IgD-negative memory B cell (primary cell): ENCODE measurements at regions not wholly inside any gene's neighbourhood (a gene's known extent, or its start where the extent isn't known, plus 50 kb on each side); places are given as distances from the start of the nearest gene placed in this dataset.
"Not testable (repeated sequence)": the region's sequence is repeated elsewhere in the genome, so short reads cannot be mapped to it uniquely, and the experiment has no call there.

Source experiments
- H3K27ac Mint-ChIP-seq, 3 donors: one replicate each; pipeline ENCODE4 v1.8.0; 2020 to 2022; ENCODE audit warnings: mild to moderate bottlenecking in 3 of 3, mixed read lengths in 3 of 3, moderate library complexity in 1 of 3
- H3K27me3 Mint-ChIP-seq: one replicate; pipeline ENCODE4 v1.8.0; 2021; ENCODE audit warnings: mixed read lengths
- H3K36me3 Mint-ChIP-seq: one replicate; pipeline ENCODE4 v1.8.0; 2020; ENCODE audit warnings: mild to moderate bottlenecking, mixed read lengths
- H3K4me1 Mint-ChIP-seq, 3 donors: one replicate each; pipeline ENCODE4 v1.8.0; 2020 to 2022; ENCODE audit warnings: mixed read lengths in 3 of 3, mild to moderate bottlenecking in 1 of 3
- H3K4me3 Mint-ChIP-seq, 4 donors: one replicate each; pipeline ENCODE4 v1.8.0; 2020 to 2022; ENCODE audit warnings: mild to moderate bottlenecking in 4 of 4, mixed read lengths in 4 of 4, moderate library complexity in 3 of 4
- H3K9me3 Mint-ChIP-seq, 3 donors: one replicate each; pipeline ENCODE4 v1.8.0; 2020 to 2021; ENCODE audit warnings: mixed read lengths in 3 of 3, mild to moderate bottlenecking in 1 of 3

DNA sequence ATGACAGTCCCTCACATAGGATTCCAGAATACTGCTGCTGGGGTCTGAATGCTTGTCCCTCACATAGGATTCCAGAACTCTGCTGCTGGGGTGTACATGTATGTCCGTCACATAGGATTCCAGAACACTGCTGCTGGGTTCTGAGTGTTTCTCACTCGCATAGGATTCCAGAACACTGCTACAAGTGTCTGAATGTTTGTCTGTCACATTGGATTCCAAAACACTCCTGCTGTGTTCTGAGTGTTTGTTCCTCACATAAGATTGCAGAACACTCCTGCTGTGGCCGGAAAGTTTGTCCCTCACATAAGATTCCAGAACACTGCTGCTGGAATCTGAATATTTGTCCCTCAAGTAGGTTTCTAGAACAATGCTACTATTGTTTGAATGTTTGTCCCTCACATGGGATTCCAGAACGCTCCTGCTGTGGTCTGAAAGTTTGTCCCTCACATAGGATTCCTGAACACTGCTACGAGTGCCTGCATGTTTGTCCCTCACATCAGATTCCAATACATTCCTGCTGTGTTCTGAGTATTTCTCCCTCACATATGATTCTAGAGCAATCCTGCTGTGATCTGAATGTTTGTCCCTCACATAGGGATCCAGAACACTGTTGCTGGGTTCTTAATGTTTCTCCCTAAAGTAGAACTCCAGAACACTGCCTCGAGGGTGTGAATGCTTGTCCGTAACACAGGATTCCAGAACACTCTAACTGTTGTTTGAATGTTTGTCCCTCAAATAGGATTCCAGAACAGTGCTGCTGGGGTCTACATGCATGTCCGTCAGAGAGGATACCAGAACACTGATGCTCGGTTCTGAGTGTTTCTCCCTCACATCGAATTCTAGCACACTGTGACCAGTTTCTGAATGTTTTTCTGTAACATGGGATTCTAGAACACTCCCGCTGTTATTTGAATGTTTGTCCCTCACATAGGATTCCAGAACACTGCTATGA, 200.4 kb downstream of the FOXD4L6 start:
- Mint-ChIP-seq H3K27me3 (no peaks in the 10 kb centered on the region), H3K36me3 (peaks cover 16% of the 10 kb centered on the region), H3K9me3 (peaks cover 31 to 67% (median 51%) of the 10 kb centered on the region in 3 donors), H3K4me3 (no peak overlapping the region), H3K4me1 (no peaks in the 10 kb centered on the region), H3K27ac (no peak overlapping the region)

DNA sequence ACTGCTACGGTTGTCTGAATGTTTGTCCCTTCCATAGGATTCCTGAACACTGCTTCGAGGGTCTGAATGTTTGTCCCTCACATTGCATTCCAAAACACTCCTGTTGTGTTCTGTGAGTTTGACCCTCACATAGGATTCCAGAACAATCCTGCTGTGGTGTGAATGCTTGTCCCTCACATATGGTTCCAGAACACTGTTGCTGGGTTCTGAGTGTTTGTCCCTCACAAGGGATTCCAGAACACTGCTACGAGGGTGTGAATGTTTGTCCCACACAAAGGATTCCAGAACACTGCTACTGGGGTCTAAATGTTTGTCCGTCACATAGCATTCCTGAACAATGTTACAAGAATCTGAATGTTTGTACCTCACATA, 201.2 kb downstream of the FOXD4L6 start:
- H3K9me3 Mint-ChIP-seq, result peaks cover 33 to 67% (median 51%) of the 10 kb centered on the region in 3 donors
- H3K27me3 Mint-ChIP-seq, result no peaks in the 10 kb centered on the region
- H3K27ac Mint-ChIP-seq, result no peak overlapping the region
- no peaks in the 10 kb centered on the region for H3K4me1 Mint-ChIP-seq
- H3K36me3 Mint-ChIP-seq, result peaks cover 15% of the 10 kb centered on the region
- H3K4me3 Mint-ChIP-seq, result no peak overlapping the region

DNA sequence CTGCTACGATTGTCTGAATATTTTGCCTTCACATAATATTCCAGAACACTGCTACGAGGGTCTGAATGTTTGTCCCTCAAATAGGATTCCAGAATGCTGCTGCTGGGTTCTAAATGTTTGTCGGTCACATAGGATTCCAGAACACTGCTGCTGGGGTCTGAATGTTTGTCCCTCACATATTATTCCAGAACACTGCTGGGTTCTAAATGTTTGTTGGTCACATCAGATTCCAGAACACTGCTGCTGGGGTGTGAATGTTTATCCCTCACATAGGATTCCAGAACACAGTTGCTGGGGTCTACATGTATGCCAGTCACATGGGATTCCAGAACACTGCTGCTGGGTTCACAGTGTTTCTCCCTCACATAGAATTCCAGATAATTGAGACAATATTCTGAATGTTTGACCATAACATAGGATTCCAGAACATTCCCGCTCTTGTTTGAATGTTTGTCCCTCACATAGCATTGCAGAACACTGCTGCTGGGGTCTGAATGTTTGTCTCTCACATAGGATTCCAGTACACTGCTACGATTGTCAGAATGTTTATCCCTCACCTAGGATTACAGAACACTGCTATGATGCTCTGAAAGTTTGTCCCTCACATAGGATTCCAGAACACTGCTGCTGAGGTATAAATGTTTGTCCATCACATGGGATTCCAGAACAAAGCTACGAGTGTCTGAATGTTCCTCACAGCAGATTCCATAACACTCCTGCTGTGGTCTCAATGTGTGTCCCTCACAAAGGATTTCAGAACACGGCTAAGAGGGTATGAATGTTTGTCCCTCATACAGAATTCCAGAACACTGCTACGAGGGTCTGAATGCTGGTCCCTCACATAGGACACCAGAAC, 201.8 kb downstream of the FOXD4L6 start:
- H3K4me1 Mint-ChIP-seq, result no peaks in the 10 kb centered on the region

DNA sequence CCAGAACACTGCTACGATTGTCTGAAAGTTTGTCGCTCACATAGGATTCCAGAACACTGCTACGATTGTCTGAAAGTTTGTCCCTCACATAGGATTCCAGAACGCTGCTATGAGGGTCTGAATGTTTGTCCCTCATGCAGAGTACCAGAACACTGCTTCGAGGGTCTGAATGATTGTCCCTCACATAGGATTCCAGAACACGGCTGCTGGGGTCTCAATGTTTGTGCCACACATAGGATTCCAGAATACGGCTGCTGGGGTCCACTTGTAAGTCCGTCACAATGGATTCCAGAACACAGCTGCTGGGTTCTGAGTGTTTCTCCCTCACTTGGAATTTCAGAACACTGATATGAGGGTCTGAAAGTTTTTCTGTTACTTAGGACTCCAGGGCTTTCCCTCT, 203.3 kb downstream of the FOXD4L6 start:
- Mint-ChIP-seq H3K27ac (no peak overlapping the region), H3K4me3 (no peak overlapping the region), H3K9me3 (peaks cover 36 to 68% (median 54%) of the 10 kb centered on the region in 3 donors), H3K4me1 (no peaks in the 10 kb centered on the region), H3K36me3 (peaks cover 10% of the 10 kb centered on the region), H3K27me3 (no peaks in the 10 kb centered on the region)

More for the DNA sequence above, 201.8 kb downstream of the FOXD4L6 start:
- H3K36me3 Mint-ChIP-seq, result peaks cover 10% of the 10 kb centered on the region
- H3K27me3 Mint-ChIP-seq, result no peaks in the 10 kb centered on the region
- no peak overlapping the region for H3K27ac Mint-ChIP-seq
- peaks cover 34 to 67% (median 54%) of the 10 kb centered on the region in 3 donors for H3K9me3 Mint-ChIP-seq
- H3K4me3 Mint-ChIP-seq, result peak overlapping the region in 1 of 4 donors; percentile 25

DNA sequence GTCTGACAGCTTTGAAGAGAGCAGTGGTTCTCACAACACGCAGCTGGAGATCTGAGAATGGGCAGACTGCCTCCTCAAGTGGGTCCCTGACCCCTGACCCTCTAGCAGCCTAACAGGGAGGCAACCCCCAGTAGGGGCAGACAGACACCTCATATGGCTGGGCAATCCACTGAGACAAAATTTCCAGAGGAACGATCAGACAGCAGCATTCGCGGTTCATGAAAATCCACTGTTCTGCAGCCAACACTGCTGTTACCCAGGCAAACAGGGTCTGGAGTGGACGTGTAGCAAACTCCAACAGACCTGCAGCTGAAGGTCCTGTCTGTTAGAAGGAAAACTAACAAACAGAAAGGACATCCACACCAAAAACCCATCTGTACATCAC, 212.1 kb downstream of the FOXD4L6 start:
- H3K36me3 Mint-ChIP-seq, result peaks cover 23% of the 10 kb centered on the region
- peaks cover 25 to 73% (median 33%) of the 10 kb centered on the region in 3 donors for H3K9me3 Mint-ChIP-seq
- not testable (repeated sequence) for H3K27me3 Mint-ChIP-seq

DNA sequence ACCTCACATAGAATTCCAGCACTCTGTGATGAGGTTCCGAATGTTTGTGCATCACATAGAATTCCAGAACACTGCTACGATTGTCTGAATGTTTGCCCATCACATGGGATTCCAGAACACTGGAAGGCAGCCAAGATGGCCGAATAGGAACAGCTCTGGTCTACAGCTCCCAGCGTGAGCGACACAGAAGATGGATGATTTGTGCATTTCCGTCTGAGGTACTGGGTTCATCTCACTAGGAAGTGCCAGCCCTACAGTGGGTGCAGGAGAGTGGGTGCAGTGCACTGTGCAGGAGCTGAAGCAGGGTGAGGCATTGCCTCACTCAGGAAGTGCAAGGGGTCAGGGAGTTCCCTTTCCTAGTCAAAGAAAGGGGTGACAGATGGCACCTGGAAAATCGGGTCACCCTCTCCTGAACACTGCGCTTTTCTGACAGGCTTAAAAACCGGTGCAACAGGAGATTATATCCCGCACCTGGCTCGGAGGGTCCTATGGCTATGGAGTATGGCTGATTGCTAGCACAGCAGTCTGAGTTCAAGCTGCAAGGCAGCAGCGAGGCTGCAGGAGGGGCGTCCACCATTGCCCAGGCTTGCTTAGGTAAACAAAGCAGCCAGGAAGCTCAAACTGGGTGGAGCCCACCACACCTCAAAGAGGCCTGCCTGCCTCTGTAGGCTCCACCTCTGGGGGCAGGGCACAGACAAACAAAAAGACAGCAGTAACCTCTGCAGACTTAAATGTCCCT, 212.7 kb downstream of the FOXD4L6 start:
- H3K36me3 Mint-ChIP-seq, result peaks cover 23% of the 10 kb centered on the region
- peak overlapping the region in 1 of 3 donors; percentile 47 for H3K27ac Mint-ChIP-seq
- not testable (repeated sequence) for H3K4me1 Mint-ChIP-seq, H3K4me3 Mint-ChIP-seq, H3K27me3 Mint-ChIP-seq
- H3K9me3 Mint-ChIP-seq, result peaks cover 25 to 79% (median 36%) of the 10 kb centered on the region in 3 donors

More for the DNA sequence above, 212.1 kb downstream of the FOXD4L6 start:
- H3K27ac Mint-ChIP-seq, H3K4me1 Mint-ChIP-seq, H3K4me3 Mint-ChIP-seq: not testable (repeated sequence)

DNA sequence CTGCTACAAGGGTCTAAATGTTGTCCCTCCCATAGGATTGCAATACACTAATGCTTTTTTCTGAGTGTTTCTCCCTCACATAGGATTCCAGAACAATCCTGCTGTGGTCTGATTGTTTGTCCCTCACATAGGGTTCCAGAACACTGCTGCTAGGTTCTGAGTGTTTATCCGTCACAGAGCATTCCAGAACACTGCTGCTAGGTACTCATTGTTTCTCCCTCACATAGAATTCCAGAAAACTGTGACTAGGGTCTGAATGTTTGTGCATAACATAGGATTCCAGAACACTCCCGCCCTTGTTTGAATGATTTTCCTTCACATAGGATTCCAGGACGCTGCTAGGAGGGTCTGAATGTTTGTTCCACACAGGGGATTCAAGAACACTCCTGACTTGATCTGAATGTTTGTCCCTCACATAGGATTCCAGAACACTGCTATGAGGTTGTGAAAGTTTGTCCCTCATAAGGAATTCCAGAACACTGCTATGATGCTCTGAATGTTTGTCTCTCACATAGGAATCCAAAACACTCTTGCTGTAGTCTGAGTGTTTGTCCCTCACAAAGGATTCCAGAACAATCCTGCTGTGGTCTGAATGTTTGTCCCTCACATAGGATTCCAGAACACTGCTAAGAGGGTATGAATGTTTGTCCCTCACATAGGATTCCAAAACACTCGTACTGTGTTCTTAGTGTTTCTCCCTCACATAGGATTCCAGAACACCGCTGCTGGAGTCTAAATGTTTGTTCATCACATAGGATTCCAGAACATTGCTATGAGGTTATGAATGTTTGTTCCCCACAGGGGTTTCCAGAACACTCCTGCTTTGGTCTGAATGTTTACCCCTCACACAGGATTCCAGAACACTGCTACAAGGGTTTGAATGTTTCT, 213.5 kb downstream of the FOXD4L6 start:
- peak overlapping the region in 1 of 3 donors; percentile 47 for H3K27ac Mint-ChIP-seq
- H3K9me3 Mint-ChIP-seq, result peaks cover 21 to 81% (median 42%) of the 10 kb centered on the region in 3 donors
- no peaks in the 10 kb centered on the region for H3K27me3 Mint-ChIP-seq
- no peak overlapping the region for H3K4me3 Mint-ChIP-seq
- H3K36me3 Mint-ChIP-seq, result peaks cover 23% of the 10 kb centered on the region
- peaks cover 0 to 4% (median 2%) of the 10 kb centered on the region in 3 donors for H3K4me1 Mint-ChIP-seq

DNA sequence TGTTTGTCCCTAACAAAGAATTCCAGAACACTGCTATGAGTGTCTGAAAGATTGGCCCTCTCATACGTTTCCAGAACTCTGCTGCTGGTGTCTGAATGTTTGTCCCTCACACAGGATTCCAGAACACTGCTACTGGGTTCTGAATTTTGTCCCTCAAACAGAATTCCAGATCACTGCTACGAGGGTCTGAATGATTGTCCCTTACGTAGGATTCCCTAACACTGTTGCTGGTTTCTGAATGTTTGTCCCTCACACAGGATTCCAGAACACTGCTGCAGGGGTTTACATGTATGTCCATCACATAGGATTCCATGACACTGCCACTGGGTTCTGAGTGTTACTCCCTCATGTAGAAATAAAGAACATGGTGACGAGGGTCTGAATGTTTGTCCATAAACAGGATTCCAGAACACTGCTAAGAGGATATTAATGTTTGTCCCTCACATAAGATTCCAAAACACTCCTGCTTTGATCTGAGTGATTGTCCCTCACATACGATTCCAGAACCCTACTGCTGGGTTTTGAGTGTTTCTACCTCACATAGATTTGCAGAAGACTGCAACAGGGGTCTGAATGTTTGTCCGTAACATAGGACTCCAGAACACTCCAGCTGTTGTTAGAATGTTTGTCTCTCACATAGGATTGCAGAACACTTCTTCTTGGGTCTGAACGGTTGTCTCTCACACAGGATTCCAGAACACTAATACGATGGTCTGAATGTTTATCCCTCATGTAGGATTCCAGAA, 214.4 kb downstream of the FOXD4L6 start:
- H3K9me3 Mint-ChIP-seq, result peaks cover 24 to 81% (median 42%) of the 10 kb centered on the region in 3 donors
- no peak overlapping the region for H3K27ac Mint-ChIP-seq
- H3K27me3 Mint-ChIP-seq, result no peaks in the 10 kb centered on the region
- peaks cover 0 to 4% (median 2%) of the 10 kb centered on the region in 3 donors for H3K4me1 Mint-ChIP-seq
- no peak overlapping the region for H3K4me3 Mint-ChIP-seq
- H3K36me3 Mint-ChIP-seq, result peaks cover 22% of the 10 kb centered on the region

DNA sequence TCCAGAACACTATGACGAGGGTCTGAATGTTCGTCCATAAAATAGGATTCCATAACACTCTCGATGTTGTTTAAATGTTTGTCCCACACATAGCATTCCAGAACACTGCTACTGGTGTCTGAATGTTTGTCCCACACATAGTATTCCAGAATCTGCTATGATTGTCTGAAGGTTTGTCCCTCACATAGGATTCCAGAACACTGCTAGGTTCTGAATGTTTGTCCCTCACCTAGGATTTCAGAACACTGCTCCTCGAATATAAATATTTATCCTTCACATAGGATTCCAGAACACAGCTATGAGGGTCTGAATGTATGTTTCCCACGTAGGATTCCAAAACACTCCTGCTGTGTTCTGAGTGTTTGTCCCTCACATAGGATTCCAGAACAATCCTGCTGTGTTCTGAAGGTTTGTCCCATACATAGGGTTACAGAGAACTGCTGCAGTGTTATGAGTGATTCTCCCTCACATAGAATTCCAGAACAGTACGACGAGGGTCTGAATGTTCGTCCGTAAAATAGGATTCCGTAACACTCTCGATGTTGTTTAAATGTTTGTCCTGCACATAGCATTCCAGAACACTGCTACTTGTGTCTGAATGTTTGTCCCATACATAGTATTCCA, 215.3 kb downstream of the FOXD4L6 start:
- Mint-ChIP-seq H3K4me3 (no peak overlapping the region), H3K27me3 (peaks cover 3% of the 10 kb centered on the region), H3K4me1 (peaks cover 0 to 4% (median 2%) of the 10 kb centered on the region in 3 donors), H3K27ac (no peak overlapping the region), H3K9me3 (peaks cover 30 to 85% (median 42%) of the 10 kb centered on the region in 3 donors), H3K36me3 (peaks cover 19% of the 10 kb centered on the region)

DNA sequence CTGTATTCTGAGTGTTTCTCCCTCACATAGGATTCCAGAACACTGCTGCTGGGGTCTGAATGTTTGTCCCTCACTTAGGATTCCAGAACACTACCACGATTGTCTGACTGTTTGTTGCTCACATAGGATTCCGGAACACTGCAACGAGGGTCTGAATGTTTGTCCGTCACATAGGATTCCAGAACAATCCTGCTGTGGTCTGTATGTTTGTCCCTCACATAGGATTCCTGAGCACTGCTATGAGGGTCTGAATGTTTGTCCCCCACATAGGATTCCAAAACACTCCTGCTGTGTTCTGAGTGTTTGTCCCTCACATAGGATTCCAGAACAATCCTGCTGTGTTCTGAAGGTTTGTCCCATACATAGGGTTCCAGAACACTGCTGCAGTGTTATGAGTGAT, 215.8 kb downstream of the FOXD4L6 start:
- peaks cover 30 to 85% (median 46%) of the 10 kb centered on the region in 3 donors for H3K9me3 Mint-ChIP-seq
- not testable (repeated sequence) for H3K27me3 Mint-ChIP-seq, H3K4me1 Mint-ChIP-seq, H3K4me3 Mint-ChIP-seq, H3K27ac Mint-ChIP-seq
- H3K36me3 Mint-ChIP-seq, result peaks cover 16% of the 10 kb centered on the region

DNA sequence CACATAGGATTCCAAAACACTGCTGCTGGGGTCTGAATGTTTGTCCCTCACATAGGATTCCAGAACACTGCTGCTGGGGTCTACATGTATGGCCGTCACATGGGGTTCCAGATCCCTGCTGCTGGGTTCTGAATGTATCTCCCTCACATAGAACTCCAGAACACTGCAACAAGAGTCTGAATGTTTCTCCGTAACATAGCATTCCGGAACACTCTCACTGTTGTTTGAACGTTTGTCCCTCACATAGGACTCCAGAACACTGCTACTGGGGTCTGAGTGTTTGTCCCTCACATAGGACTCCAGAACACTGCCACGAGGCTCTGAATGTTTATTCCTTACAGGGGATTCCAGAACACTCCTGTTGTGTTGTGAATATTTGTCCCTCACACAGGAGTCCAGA, 216.8 kb downstream of the FOXD4L6 start:
- peaks cover 33 to 87% (median 50%) of the 10 kb centered on the region in 3 donors for H3K9me3 Mint-ChIP-seq
- H3K36me3 Mint-ChIP-seq, result peaks cover 11% of the 10 kb centered on the region
- H3K4me1 Mint-ChIP-seq, result no peaks in the 10 kb centered on the region
- no peak overlapping the region for H3K27ac Mint-ChIP-seq
- peaks cover 4% of the 10 kb centered on the region for H3K27me3 Mint-ChIP-seq
- H3K4me3 Mint-ChIP-seq, result no peak overlapping the region

DNA sequence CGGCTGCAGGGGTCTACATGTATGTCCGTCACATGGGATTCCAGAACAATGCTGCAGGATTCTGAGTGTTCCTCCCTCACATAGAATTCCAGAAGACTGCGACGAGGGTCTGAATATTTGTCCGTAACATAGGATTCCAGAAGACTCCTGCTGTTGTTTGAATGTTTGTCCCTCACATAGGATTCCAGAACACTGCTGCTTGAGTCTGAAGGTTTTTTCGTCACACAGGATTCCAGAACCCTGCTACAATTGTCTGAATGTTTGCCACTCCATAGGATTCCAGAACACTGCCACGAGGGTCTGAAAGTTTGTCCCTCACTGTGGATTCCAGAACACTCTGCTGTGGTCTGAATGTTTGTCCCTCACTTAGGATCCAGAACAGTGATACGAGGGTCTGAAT, 217.5 kb downstream of the FOXD4L6 start:
- H3K27ac Mint-ChIP-seq, H3K4me1 Mint-ChIP-seq, H3K4me3 Mint-ChIP-seq, H3K27me3 Mint-ChIP-seq: not testable (repeated sequence)
- H3K36me3 Mint-ChIP-seq, result peaks cover 11% of the 10 kb centered on the region
- peaks cover 37 to 87% (median 56%) of the 10 kb centered on the region in 3 donors for H3K9me3 Mint-ChIP-seq

DNA sequence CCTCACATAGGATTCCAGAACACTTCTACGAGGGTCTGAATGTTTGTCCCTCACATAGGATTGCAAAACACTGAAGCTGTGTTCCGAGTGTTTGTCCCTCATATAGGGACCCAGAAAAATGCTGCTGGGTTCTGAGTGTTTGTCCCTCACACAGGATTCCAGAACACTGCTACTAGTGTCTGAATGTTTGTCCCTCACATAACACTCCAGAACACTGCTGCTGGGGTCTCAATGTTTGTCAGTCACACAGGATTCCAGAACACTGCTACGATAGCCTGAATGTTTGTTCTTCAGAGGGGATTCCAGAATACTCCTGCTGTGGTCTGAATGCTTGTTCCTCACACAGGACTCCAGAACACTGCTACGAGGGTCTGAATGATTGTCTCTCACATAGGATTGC, 218.7 kb downstream of the FOXD4L6 start:
- Mint-ChIP-seq H3K9me3 (peaks cover 38 to 83% (median 59%) of the 10 kb centered on the region in 3 donors), H3K27ac (no peak overlapping the region), H3K27me3 (peaks cover 7% of the 10 kb centered on the region), H3K36me3 (peaks cover 8% of the 10 kb centered on the region), H3K4me3 (no peak overlapping the region), H3K4me1 (no peaks in the 10 kb centered on the region)
